HCT116 (cell line): ENCODE measurements at regions not wholly inside any gene's neighbourhood (a gene's known extent, or its start where the extent isn't known, plus 50 kb on each side); places are given as distances from the start of the nearest gene placed in this dataset.

Source experiments
- ATAC-seq: fragments of 200-7000 bp; cut with Tn5 transposase; 2 replicates; pipeline ENCODE4 v1.9.1; 2020; ENCODE audit warnings: mild to moderate bottlenecking, moderate library complexity
- BruUV-seq: library from RNA; stranded (reverse); fragments of 400-500 nt; replicated peaks from 2 replicates; lab custom pipeline; 2021; lab: Mats Ljungman, UMichigan
- CTCF ChIA-PET: fragments of 300-600 bp; sonication (Branson Sonifier 250); formaldehyde crosslinking; loops from one replicate; lab custom pipeline; 2021; ENCODE audit warnings: antibody characterized with exemption; lab: Charles Lee
- POLR2A ChIA-PET: fragments of 300-600, 350-600 bp; sonication (Branson Sonifier 250); formaldehyde crosslinking; loops from one replicate; lab custom pipeline; 2021; ENCODE audit warnings: antibody characterized with exemption; lab: Charles Lee
- RAD21 ChIA-PET, 2 experiments: fragments of 300-600 bp; sonication (Branson Sonifier 250); formaldehyde crosslinking; loops; one replicate each; lab custom pipeline; 2023; ENCODE audit warnings: low total read pairs in 2 of 2; ENCODE audit not compliant: uncharacterized antibody in 2 of 2, unreplicated experiment in 2 of 2, low non-redundant PET in 1 of 2; lab: Charles Lee
- DNase-seq: peaks from one replicate; pipeline ENCODE4 v3.0.0-alpha.2; 2010; ENCODE audit warnings: low read depth, low spot score
- H2AFZ ChIP-seq: fragments of 200-600 bp; shearing (Covaris generic), sonication (generic); 2 replicates; pipeline ENCODE4 v1.6.1; 2017; ENCODE audit warnings: low read depth, mixed run types, mixed read lengths, antibody characterized with exemption, low read length; ENCODE audit not compliant: poor library complexity, severe bottlenecking
- H3K27ac ChIP-seq: 2 replicates; pipeline ENCODE4 v1.5.1; 2012; ENCODE audit warnings: low read depth, low read length
- H3K27me3 ChIP-seq: fragments of 200-600 bp; sonication (generic); 2 replicates; pipeline ENCODE4 v1.6.1; 2016; ENCODE audit warnings: mixed run types, low read length, mixed read lengths; ENCODE audit not compliant: insufficient read depth
- H3K36me3 ChIP-seq, 2 experiments: fragments of 200-500 bp in 1 of 2; fragments of 200-600 bp in 1 of 2; sonication (Bioruptor generic) in 1 of 2; sonication (generic) in 1 of 2; 2 replicates each; pipeline versions ENCODE4 v1.5.1 to v1.6.1; 2014 to 2016; ENCODE audit warnings: low read length in 2 of 2, inconsistent platforms in 1 of 2, mixed read lengths in 1 of 2, mixed run types in 1 of 2; ENCODE audit not compliant: insufficient read depth in 2 of 2, control insufficient read depth in 1 of 2
- H3K4me1 ChIP-seq, 2 experiments: fragments of 200-600 bp in 1 of 2; sonication (generic) in 1 of 2; 2 replicates each; pipeline versions ENCODE4 v1.5.1 to v1.6.1; 2012 to 2017; ENCODE audit warnings: low read length in 2 of 2, inconsistent platforms in 1 of 2, mild to moderate bottlenecking in 1 of 2, mixed read lengths in 1 of 2, mixed run types in 1 of 2, moderate library complexity in 1 of 2; ENCODE audit not compliant: insufficient read depth in 2 of 2, control insufficient read depth in 1 of 2
- H3K4me2 ChIP-seq: fragments of 200-600 bp; sonication (generic); 2 replicates; pipeline ENCODE4 v1.6.1; 2017; ENCODE audit warnings: mixed run types, low read length, mixed read lengths
- H3K4me3 ChIP-seq, 2 experiments: fragments of 200-600 bp in 1 of 2; sonication (generic) in 1 of 2; replicated peaks in 1 of 2; 2 replicates each; pipeline ENCODE4 v1.5.1; 2011 to 2016; ENCODE audit warnings: low read length in 2 of 2, control low read depth in 1 of 2, low read depth in 1 of 2, mild to moderate bottlenecking in 1 of 2, mixed read lengths in 1 of 2, mixed run types in 1 of 2
- H3K79me2 ChIP-seq: fragments of 200-600 bp; sonication (generic); 2 replicates; pipeline ENCODE4 v1.6.1; 2017; ENCODE audit warnings: mild to moderate bottlenecking, mixed run types, low read length, moderate library complexity, mixed read lengths; ENCODE audit not compliant: insufficient read depth
- H3K9ac ChIP-seq: fragments of 200-600 bp; sonication (generic); 2 replicates; pipeline ENCODE4 v1.6.1; 2016; ENCODE audit warnings: low read length, mixed read lengths
- H3K9me2 ChIP-seq: fragments of 200-600 bp; sonication (generic), shearing (Covaris generic); 2 replicates; pipeline ENCODE4 v1.6.1; 2017; ENCODE audit warnings: mixed run types, mild to moderate bottlenecking, moderate library complexity; ENCODE audit not compliant: insufficient read depth
- H3K9me3 ChIP-seq, 2 experiments: fragments of 200-500 bp in 1 of 2; fragments of 200-600 bp in 1 of 2; sonication (Bioruptor generic) in 1 of 2; sonication (generic) in 1 of 2; 2 replicates each; pipeline ENCODE4 v1.6.1; 2014 to 2017; ENCODE audit warnings: low read length in 2 of 2, mixed read lengths in 2 of 2, inconsistent platforms in 1 of 2, low read depth in 1 of 2, mild to moderate bottlenecking in 1 of 2, mixed run types in 1 of 2, moderate library complexity in 1 of 2; ENCODE audit not compliant: control insufficient read depth in 1 of 2, insufficient read depth in 1 of 2
- H4K20me1 ChIP-seq: fragments of 200-600 bp; sonication (generic), shearing (Covaris generic); 2 replicates; pipeline ENCODE4 v1.6.1; 2017; ENCODE audit warnings: mixed run types, mild to moderate bottlenecking, moderate library complexity; ENCODE audit not compliant: insufficient read depth
- CBX3 ChIP-seq: IDR thresholded peaks from 2 replicates; pipeline ENCODE4 v1.6.1; 2012; ENCODE audit warnings: low read depth
- CEBPB ChIP-seq: IDR thresholded peaks from 2 replicates; pipeline ENCODE4 v1.6.1; 2012; ENCODE audit warnings: low read depth
- CTCF ChIP-seq, 3 experiments: fragments of 200-600 bp in 1 of 3; sonication (generic) in 1 of 3; IDR thresholded peaks in 2 of 3; conservative IDR thresholded peaks in 1 of 3; 2 replicates each; pipeline ENCODE4 v1.5.1; 2012 to 2017; ENCODE audit warnings: low read depth in 2 of 3, low read length in 2 of 3, antibody characterized with exemption in 1 of 3, borderline replicate concordance in 1 of 3, control low read depth in 1 of 3, mild to moderate bottlenecking in 1 of 3, mixed read lengths in 1 of 3, mixed run types in 1 of 3, moderate library complexity in 1 of 3; ENCODE audit not compliant: insufficient read depth in 1 of 3
- EGR1 ChIP-seq: IDR thresholded peaks from 2 replicates; pipeline ENCODE4 v1.6.1; 2012; ENCODE audit warnings: low read depth
- ELF1 ChIP-seq: IDR thresholded peaks from 2 replicates; pipeline ENCODE4 v1.6.1; 2012; ENCODE audit warnings: low read depth, borderline replicate concordance
- FOSL1 ChIP-seq: IDR thresholded peaks from 2 replicates; pipeline ENCODE4 v1.6.1; 2012; ENCODE audit warnings: low read depth
- JUND ChIP-seq: IDR thresholded peaks from 2 replicates; pipeline ENCODE4 v1.6.1; 2012
- POLR2AphosphoS5 ChIP-seq: IDR thresholded peaks from 2 replicates; pipeline ENCODE4 v1.6.1; 2011; ENCODE audit warnings: mild to moderate bottlenecking, low read depth, low read length, moderate library complexity
- RAD21 ChIP-seq: IDR thresholded peaks from 2 replicates; pipeline ENCODE4 v1.6.1; 2012; ENCODE audit warnings: low read depth, mild to moderate bottlenecking
- SIN3A ChIP-seq: IDR thresholded peaks from 2 replicates; pipeline ENCODE4 v1.6.1; 2012; ENCODE audit warnings: low read depth
- SP1 ChIP-seq: IDR thresholded peaks from 2 replicates; pipeline ENCODE4 v1.6.1; 2012; ENCODE audit warnings: low read depth
- SRF ChIP-seq: IDR thresholded peaks from 2 replicates; pipeline ENCODE4 v1.6.1; 2012; ENCODE audit warnings: low read depth
- TCF7L2 ChIP-seq: IDR thresholded peaks from 2 replicates; pipeline ENCODE4 v1.7.0; 2011; ENCODE audit warnings: borderline replicate concordance, inconsistent platforms; ENCODE audit not compliant: insufficient read depth, insufficient read length; ENCODE audit errors: extremely low read depth
- ZFX ChIP-seq: fragments of 450-650 bp; IDR thresholded peaks from 2 replicates; pipeline ENCODE4 v1.6.1; 2017
- ZNF274 ChIP-seq: fragments of 200-500 bp; sonication (Bioruptor generic); IDR thresholded peaks from 2 replicates; pipeline ENCODE4 v1.6.1; 2014; ENCODE audit warnings: mild to moderate bottlenecking, low read depth, low read length, inconsistent platforms
- intact Hi-C: fragments of 100-400 bp; cut with micrococcal nuclease; formaldehyde crosslinking; loops from 2 replicates; pipeline ENCODE4 v1.10.0; 2022
- TF ChIP-seq, protein P1 (sequence below): IDR thresholded peaks from 2 replicates; pipeline ENCODE4 v1.6.1; 2011; ENCODE audit warnings: mild to moderate bottlenecking, low read length, moderate library complexity; ENCODE audit not compliant: insufficient replicate concordance; ENCODE audit errors: extremely low read depth
- TF ChIP-seq, protein P2 (sequence below): IDR thresholded peaks from 2 replicates; pipeline ENCODE4 v1.6.1; 2012

DNA sequence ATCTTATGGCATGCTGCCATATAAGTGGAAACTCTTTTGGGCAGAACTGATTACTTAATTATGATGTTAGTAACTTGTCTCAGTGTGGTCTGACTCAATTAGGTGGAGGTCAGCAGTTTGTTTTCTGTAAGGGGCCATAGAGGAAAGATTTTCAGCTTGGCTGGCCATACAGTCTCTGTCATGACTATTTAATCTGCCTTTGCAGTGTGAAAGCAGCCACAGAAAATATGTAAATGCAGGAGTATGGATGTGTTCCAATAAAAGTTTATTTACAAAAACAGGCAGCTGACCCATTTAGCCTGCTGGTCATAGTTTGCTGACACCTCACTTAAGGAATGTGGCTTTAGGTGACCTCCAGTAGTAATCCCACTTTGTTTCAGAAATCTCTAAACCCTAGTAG, 700.7 kb downstream of the EPM2A start:
- peaks cover 0 to 8% of the 10 kb centered on the region in 2 experiments; a peak in 2 of 4 replicates for H3K4me1 ChIP-seq
- no peak overlapping the region for H3K27ac ChIP-seq
- no peaks in the 10 kb centered on the region for H3K9me2 ChIP-seq
- ATAC-seq (no peak), DNase-seq (no peak)
- TF ChIP-seq, protein P1, sequence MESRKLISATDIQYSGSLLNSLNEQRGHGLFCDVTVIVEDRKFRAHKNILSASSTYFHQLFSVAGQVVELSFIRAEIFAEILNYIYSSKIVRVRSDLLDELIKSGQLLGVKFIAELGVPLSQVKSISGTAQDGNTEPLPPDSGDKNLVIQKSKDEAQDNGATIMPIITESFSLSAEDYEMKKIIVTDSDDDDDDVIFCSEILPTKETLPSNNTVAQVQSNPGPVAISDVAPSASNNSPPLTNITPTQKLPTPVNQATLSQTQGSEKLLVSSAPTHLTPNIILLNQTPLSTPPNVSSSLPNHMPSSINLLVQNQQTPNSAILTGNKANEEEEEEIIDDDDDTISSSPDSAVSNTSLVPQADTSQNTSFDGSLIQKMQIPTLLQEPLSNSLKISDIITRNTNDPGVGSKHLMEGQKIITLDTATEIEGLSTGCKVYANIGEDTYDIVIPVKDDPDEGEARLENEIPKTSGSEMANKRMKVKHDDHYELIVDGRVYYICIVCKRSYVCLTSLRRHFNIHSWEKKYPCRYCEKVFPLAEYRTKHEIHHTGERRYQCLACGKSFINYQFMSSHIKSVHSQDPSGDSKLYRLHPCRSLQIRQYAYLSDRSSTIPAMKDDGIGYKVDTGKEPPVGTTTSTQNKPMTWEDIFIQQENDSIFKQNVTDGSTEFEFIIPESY = no peak
- no peak for TF ChIP-seq CEBPB
- TF ChIP-seq ZFX = no peak
- H3K4me3 ChIP-seq = no peak overlapping the region
- intact Hi-C loops = no loop called here
- POLR2A ChIA-PET = no interaction called here
- no peak overlapping the region for H3K4me2 ChIP-seq
- CTCF ChIA-PET = no interaction called here
- H3K9me3 ChIP-seq = no peaks in the 10 kb centered on the region
- no peak overlapping the region for H3K9ac ChIP-seq
- no peaks in the 10 kb centered on the region for H3K79me2 ChIP-seq
- BruUV-seq = no TSS peak
- H4K20me1 ChIP-seq = no peaks in the 10 kb centered on the region
- H3K36me3 ChIP-seq = no peaks in the 10 kb centered on the region
- RAD21 ChIA-PET = no interaction called here
- no peaks in the 10 kb centered on the region for H3K27me3 ChIP-seq
- no peak overlapping the region for H2AFZ ChIP-seq

GRCh38 chr6:145036236-145036635, 699.1 kb downstream of the EPM2A start:
- Histone ChIP-seq H3K9me2 (no peaks in the 10 kb centered on the region), H3K27ac (no peak overlapping the region), H2AFZ (peak overlapping the region; percentile 73), H3K79me2 (no peaks in the 10 kb centered on the region), H3K4me1 (peaks cover 0 to 8% of the 10 kb centered on the region in 2 experiments; a peak in 2 of 4 replicates), H4K20me1 (no peaks in the 10 kb centered on the region), H3K9me3 (no peaks in the 10 kb centered on the region), H3K27me3 (no peaks in the 10 kb centered on the region), H3K4me2 (no peak overlapping the region), H3K36me3 (no peaks in the 10 kb centered on the region), H3K4me3 (no peak overlapping the region), H3K9ac (no peak overlapping the region)
- ATAC-seq (no peak), DNase-seq (no peak)
- POLR2A ChIA-PET = no interaction called here
- RAD21 ChIA-PET = no interaction called here
- intact Hi-C loops = no loop called here
- no TSS peak for BruUV-seq
- CTCF ChIA-PET = no interaction called here
- TF ChIP-seq ZNF274 (no peak), POLR2AphosphoS5 (no peak), CTCF (IDR thresholded peaks at IDR 0.05 in 2 of 3, conservative IDR thresholded peaks at IDR 0.05 in 1 of 3; ENCODE audit: borderline replicate concordance in 1 of 3, insufficient read depth in 1 of 3, low read depth in 2 of 3, low read length in 2 of 3) (no peak), SIN3A (no peak), TCF7L2 (no peak), CBX3 (no peak), EGR1 (no peak), SP1 (no peak), RAD21 (no peak), JUND (no peak), SRF (no peak), FOSL1 (no peak), ELF1 (no peak)
- TF ChIP-seq, protein P1 = no peak
- TF ChIP-seq, protein P2, sequence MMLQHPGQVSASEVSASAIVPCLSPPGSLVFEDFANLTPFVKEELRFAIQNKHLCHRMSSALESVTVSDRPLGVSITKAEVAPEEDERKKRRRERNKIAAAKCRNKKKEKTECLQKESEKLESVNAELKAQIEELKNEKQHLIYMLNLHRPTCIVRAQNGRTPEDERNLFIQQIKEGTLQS = no peak
